Astrocyte (in vitro differentiated cells and primary cell): ENCODE measurements at regions not wholly inside any gene's neighbourhood (a gene's known extent, or its start where the extent isn't known, plus 50 kb on each side); places are given as distances from the start of the nearest gene placed in this dataset.

Source experiments
- EZH2 ChIP-seq: IDR thresholded peaks from 2 replicates; pipeline ENCODE4 v1.6.1; 2012; ENCODE audit warnings: mild to moderate bottlenecking, low read length, inconsistent platforms; ENCODE audit not compliant: insufficient read depth
- TF ChIP-seq, protein P1 (sequence below): IDR thresholded peaks from 2 replicates; pipeline ENCODE4 v1.5.1; 2011; ENCODE audit warnings: low read depth, mild to moderate bottlenecking, inconsistent platforms, low read length, moderate library complexity; ENCODE audit not compliant: insufficient read depth

DNA sequence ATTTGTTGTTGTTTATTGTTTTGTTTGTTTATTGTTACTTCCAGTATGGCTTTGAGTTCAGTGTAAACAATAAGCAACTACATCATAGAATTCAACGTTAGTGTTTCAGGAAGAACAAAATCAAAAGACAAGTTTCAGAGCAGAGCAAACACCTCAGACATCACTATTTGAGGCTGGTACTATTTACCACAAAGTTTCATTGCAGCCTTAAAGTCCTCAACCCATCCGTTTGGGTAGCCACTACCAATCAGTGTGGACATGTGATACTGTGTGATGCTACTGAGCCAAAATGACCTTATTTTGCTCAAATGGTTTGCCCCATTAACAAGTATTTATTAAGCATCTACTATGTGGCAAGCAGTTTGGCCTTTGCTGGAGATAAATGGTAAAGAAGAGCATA is 458.5 kb upstream of the PTGER4 start:
- TF ChIP-seq, protein P1, sequence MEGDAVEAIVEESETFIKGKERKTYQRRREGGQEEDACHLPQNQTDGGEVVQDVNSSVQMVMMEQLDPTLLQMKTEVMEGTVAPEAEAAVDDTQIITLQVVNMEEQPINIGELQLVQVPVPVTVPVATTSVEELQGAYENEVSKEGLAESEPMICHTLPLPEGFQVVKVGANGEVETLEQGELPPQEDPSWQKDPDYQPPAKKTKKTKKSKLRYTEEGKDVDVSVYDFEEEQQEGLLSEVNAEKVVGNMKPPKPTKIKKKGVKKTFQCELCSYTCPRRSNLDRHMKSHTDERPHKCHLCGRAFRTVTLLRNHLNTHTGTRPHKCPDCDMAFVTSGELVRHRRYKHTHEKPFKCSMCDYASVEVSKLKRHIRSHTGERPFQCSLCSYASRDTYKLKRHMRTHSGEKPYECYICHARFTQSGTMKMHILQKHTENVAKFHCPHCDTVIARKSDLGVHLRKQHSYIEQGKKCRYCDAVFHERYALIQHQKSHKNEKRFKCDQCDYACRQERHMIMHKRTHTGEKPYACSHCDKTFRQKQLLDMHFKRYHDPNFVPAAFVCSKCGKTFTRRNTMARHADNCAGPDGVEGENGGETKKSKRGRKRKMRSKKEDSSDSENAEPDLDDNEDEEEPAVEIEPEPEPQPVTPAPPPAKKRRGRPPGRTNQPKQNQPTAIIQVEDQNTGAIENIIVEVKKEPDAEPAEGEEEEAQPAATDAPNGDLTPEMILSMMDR: no peak
- TF ChIP-seq EZH2: no peak
